LNCaP clone FGC (cell line): ENCODE measurements at regions not wholly inside any gene's neighbourhood (a gene's known extent, or its start where the extent isn't known, plus 50 kb on each side); places are given as distances from the start of the nearest gene placed in this dataset.

Source experiments
- DNase-seq: peaks from one replicate; pipeline ENCODE4 v3.0.0-alpha.2; 2011; ENCODE audit warnings: low read depth
- H3K4me3 ChIP-seq: 2 replicates; pipeline ENCODE4 v1.5.1; 2011; ENCODE audit warnings: mild to moderate bottlenecking, low read depth, low read length, control low read depth
- TF ChIP-seq, protein P1 (sequence below): IDR thresholded peaks from 2 replicates; pipeline ENCODE4 v1.5.1; 2012; ENCODE audit warnings: mild to moderate bottlenecking; ENCODE audit not compliant: control insufficient read depth, insufficient read depth; ENCODE audit errors: extremely low read depth

DNA sequence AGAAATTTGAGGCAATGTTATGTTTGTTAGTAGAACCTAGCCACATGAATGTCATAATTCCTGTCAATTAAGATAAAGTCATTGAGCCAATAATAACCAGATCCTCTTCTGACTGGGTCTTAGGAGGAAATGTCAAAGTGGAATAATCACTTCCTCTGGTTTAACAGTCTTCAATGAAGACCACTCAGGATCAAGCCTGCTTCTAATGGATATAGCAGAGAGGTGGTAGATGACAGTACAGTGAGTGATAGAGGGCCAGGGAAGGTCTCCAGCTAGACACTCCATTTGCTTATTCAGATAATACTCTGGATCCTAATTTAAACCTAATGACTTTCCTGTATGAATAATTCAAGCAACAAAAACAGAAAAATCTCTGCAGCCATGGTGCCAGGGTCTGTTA is 474.2 kb downstream of the DNAH5 start:
- H3K4me3 ChIP-seq = no peak overlapping the region
- TF ChIP-seq, protein P1, sequence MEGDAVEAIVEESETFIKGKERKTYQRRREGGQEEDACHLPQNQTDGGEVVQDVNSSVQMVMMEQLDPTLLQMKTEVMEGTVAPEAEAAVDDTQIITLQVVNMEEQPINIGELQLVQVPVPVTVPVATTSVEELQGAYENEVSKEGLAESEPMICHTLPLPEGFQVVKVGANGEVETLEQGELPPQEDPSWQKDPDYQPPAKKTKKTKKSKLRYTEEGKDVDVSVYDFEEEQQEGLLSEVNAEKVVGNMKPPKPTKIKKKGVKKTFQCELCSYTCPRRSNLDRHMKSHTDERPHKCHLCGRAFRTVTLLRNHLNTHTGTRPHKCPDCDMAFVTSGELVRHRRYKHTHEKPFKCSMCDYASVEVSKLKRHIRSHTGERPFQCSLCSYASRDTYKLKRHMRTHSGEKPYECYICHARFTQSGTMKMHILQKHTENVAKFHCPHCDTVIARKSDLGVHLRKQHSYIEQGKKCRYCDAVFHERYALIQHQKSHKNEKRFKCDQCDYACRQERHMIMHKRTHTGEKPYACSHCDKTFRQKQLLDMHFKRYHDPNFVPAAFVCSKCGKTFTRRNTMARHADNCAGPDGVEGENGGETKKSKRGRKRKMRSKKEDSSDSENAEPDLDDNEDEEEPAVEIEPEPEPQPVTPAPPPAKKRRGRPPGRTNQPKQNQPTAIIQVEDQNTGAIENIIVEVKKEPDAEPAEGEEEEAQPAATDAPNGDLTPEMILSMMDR = no peak
- no peak for DNase-seq

DNA sequence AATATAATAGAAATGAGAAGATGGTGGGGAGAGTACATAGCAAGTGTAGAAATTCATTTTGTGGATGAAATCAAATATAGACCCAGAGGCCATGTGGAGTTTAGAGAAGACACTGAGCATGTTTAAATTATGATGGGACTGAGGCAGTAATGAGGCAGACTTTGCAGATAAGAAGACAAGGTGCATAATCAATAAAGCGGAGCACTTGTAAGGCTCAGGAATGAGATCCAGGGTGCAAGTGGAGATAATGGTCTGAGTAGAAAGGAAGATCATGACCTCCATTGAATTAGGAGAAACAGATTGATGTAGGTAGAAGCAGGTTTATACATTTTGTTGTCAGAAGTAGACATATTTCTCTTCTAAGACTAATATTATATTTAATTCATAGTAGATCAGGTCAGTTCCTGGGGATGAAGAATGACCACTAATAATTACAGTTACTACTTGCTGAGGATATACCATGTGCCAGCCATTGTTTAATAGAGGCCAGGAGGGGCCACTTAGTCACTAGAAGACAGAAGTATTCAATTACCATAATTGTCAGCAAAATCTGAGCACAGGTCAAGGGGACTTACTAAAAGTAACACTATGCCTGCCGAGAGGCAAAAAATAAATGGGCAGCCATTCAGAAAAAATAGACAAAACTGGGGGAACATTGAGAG is 479.8 kb downstream of the DNAH5 start:
- DNase-seq = no peak
- TF ChIP-seq, protein P1 = no peak
- H3K4me3 ChIP-seq = no peak overlapping the region

DNA sequence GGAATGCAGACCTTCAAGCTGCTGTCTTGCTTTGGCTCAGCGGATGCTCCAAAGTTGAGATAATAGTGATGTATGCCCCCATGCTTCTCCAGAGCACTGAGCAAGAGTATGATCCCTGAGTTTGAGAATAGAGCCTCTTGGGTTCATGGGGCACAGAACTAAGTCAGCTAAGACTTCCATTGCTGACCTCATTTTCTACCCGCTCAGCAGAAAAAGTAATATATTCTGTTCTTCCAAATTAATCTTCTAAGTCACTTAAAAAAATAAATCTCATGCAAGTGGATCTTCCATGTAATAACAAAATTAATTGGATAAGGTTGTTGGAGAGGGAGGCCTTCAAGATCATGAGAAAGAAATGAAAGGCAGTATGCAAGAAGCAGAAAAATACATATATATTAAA is 483.9 kb downstream of the DNAH5 start:
- no peak overlapping the region for H3K4me3 ChIP-seq
- no peak for DNase-seq
- TF ChIP-seq, protein P1 = no peak

DNA sequence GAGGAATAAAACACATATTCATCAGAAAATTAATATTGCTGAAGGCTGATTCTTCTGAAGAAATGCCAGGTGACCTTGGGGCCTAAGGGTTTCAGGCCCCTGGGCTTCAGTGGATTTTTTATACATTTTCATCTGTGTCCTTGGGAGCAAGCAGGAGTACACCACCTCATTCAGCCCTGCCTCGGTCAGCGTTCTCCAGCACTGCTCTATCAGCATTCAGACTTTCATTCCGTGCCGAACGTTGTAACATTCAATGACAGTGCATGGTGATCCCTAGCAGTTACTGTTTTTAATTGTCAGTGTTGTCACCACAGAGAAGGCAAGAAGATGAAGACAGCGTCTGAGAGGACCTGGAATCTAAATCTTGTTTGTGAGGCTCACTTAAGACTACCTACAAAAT is 490.4 kb downstream of the DNAH5 start:
- H3K4me3 ChIP-seq = no peak overlapping the region
- DNase-seq = no peak
- TF ChIP-seq, protein P1 = no peak

DNA sequence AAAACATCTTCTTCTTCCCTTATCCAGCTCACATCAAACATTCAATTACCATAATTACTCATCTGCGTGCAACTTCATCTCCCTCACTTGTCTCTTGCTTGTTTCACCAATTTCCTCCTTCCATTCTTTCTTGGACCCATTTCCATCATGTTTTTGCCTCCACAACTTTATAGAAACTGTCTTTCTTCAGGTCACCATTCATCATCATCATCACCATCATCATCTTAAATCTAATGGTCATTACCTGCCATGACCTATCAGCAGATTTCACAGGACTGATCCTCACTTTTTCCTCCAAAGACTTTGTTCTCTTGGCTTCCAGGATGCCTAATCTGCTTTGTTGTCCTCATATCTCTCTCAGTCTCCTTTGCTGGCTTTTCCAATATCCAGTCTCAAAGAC is 495.6 kb downstream of the DNAH5 start:
- no peak overlapping the region for H3K4me3 ChIP-seq
- TF ChIP-seq, protein P1 = no peak
- no peak for DNase-seq

DNA sequence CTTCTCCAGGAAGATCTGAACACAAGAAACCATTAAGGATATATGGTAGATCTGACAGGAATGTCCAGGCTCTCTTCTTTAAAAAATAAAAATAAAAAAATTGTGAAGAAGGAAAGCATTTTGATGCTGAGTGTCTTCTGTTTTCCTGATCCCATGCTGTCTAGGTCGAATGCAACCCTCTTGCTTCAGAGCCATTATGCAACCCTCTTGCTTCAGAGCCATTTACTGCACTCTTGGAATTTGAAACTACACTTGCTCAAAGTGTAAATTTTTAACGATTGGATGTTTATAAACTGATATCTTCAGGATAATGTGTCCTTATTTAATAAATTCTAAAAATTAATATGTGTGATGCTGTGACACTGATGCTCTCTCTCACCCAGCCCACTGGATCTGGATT is 505.1 kb downstream of the DNAH5 start:
- TF ChIP-seq, protein P1 = no peak
- DNase-seq = no peak
- H3K4me3 ChIP-seq = no peak overlapping the region

DNA sequence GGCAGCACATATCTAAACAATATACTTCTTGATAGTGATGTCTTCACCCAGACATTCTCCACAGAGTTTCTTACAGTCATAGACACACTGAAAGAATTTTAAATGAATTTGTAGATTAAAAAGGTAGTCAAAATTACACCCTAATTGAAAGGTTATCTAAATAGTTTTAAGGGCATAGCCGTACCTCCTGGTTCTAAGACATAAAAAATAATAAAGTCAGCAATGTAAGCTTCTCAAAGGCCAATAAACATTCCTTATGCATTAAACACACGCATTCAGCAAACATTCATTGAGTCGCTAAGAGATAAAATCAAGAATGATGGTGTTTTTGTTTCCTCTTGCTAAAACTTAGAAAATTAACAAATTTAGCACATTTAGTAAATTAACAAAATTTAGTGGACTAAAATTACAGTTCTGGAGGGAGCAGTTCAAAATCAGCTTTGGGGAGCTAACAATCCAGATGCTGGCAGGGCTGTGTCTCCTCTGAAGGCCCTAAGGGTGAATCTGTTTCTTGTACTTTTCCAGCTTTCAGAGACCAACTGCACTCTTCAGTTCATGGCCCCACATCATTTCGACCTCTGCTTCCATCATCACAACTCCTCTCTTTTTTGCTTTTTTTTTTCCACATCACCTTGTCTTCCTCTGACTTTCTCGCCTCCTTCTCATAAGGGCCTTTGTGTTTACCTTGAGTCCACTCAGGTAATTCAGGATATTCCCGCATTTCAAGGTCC is 516.5 kb downstream of the DNAH5 start:
- TF ChIP-seq, protein P1 = no peak
- peak; percentile 40 for DNase-seq
- no peak overlapping the region for H3K4me3 ChIP-seq
